Esophagus muscularis mucosa (tissue), 3 donors: ENCODE measurements at regions not wholly inside any gene's neighbourhood (a gene's known extent, or its start where the extent isn't known, plus 50 kb on each side); places are given as distances from the start of the nearest gene placed in this dataset.

Experiments
- CTCF ChIP-seq, 3 experiments: fragments of 200-600 bp in 2 of 3; fragments of 450-650 bp in 1 of 3; sonication (generic) in 2 of 3; IDR thresholded peaks; one replicate each; pipeline ENCODE4 v1.5.1; 2017 to 2019; ENCODE audit warnings: antibody characterized with exemption in 3 of 3, mild to moderate bottlenecking in 2 of 3, moderate library complexity in 1 of 3
- POLR2A ChIP-seq: fragments of 450-650 bp; IDR thresholded peaks from one replicate; pipeline ENCODE4 v1.6.1; 2017; ENCODE audit warnings: antibody characterized with exemption, moderate library complexity, mild to moderate bottlenecking, low read depth
- POLR2AphosphoS5 ChIP-seq, 2 donors: sonication (generic); formaldehyde crosslinking; IDR thresholded peaks; one replicate each; pipeline ENCODE4 v1.6.1; 2017; ENCODE audit warnings: antibody characterized with exemption in 2 of 2

GRCh38 chr15:46880791-46881190, 836.5 kb upstream of the SEMA6D start:
- TF ChIP-seq CTCF (IDR thresholded peaks at IDR 0.05) (no peak), POLR2AphosphoS5 (IDR thresholded peaks at IDR 0.05) (no peak), POLR2A (no peak)
